Ishikawa (cell line): ENCODE measurements at regions not wholly inside any gene's neighbourhood (a gene's known extent, or its start where the extent isn't known, plus 50 kb on each side); places are given as distances from the start of the nearest gene placed in this dataset.
A peak's percentile ranks its signal among the peaks of the same experiment; 100 is the strongest.

ENCODE experiments used
- CEBPB ChIP-seq: IDR thresholded peaks from 2 replicates; pipeline ENCODE4 v1.6.1; 2012
- CREB1 ChIP-seq: IDR thresholded peaks from 2 replicates; pipeline ENCODE4 v1.6.1; 2012; ENCODE audit warnings: low read depth
- EP300 ChIP-seq: IDR thresholded peaks from 2 replicates; pipeline ENCODE4 v1.6.1; 2012; ENCODE audit warnings: borderline replicate concordance
- FOXM1 ChIP-seq: IDR thresholded peaks from 2 replicates; pipeline ENCODE4 v1.6.1; 2012; ENCODE audit warnings: low read depth, borderline replicate concordance
- MAX ChIP-seq: IDR thresholded peaks from 2 replicates; pipeline ENCODE4 v1.6.1; 2012
- NFIC ChIP-seq: IDR thresholded peaks from 2 replicates; pipeline ENCODE4 v1.6.1; 2012
- RAD21 ChIP-seq: IDR thresholded peaks from 2 replicates; pipeline ENCODE4 v1.6.1; 2012; ENCODE audit warnings: low read depth
- REST ChIP-seq: IDR thresholded peaks from 2 replicates; pipeline ENCODE4 v1.6.1; 2012; ENCODE audit warnings: low read depth, mild to moderate bottlenecking
- TAF1 ChIP-seq: IDR thresholded peaks from 2 replicates; pipeline ENCODE4 v1.6.1; 2012; ENCODE audit warnings: low read depth, mild to moderate bottlenecking
- USF1 ChIP-seq: IDR thresholded peaks from 2 replicates; pipeline ENCODE4 v1.6.1; 2012
- YY1 ChIP-seq: IDR thresholded peaks from 2 replicates; pipeline ENCODE4 v1.6.1; 2012; ENCODE audit warnings: low read depth

- no peak for TF ChIP-seq REST
- TF ChIP-seq CEBPB = peak; percentile 42; the same call in 1 of the 2 replicates
- peak; percentile 70 for TF ChIP-seq NFIC
- peak; percentile 54; the same call in 1 of the 2 replicates for TF ChIP-seq MAX
- peak; percentile 76 for TF ChIP-seq EP300
- no peak for TF ChIP-seq CREB1
- TF ChIP-seq TAF1 = no peak
- peak; percentile 50 for TF ChIP-seq RAD21
- TF ChIP-seq YY1 = peak; percentile 65; the same call in 1 of the 2 replicates
- peak; percentile 51; the same call in 1 of the 2 replicates for TF ChIP-seq FOXM1
- peak; percentile 53 for TF ChIP-seq USF1
Measured at GRCh38 chr6:109892451-109893435, 85.4 kb upstream of the GPR6 start.
